HEK293 (cell line): ENCODE measurements at regions not wholly inside any gene's neighbourhood (a gene's known extent, or its start where the extent isn't known, plus 50 kb on each side); places are given as distances from the start of the nearest gene placed in this dataset.

Source experiments
- CTCF ChIA-PET: fragments of 350-600 bp; formaldehyde crosslinking; extraction: SDS; loops from one replicate; lab custom pipeline; 2021; ENCODE audit warnings: antibody characterized with exemption; lab: Yijun Ruan, JAX
- POLR2A ChIA-PET: fragments of 300-600 bp; formaldehyde crosslinking; extraction: SDS; loops from one replicate; lab custom pipeline; 2020; ENCODE audit warnings: antibody characterized with exemption, inconsistent platforms; lab: Yijun Ruan, JAX
- H3K27ac ChIP-seq: fragments of 200-500 bp; sonication (Bioruptor generic); 2 replicates; pipeline ENCODE4 v1.5.1; 2014; ENCODE audit warnings: low read depth, low read length, control low read depth, inconsistent platforms; ENCODE audit errors: extremely low read depth
- H3K36me3 ChIP-seq, 2 experiments: fragments of 200-500 bp in 1 of 2; sonication (Bioruptor generic) in 1 of 2; 1 replicate in 1 of 2; 2 replicates in 1 of 2; pipeline ENCODE4 v1.5.1; 2014 to 2017; ENCODE audit warnings: inconsistent platforms in 2 of 2, low read length in 2 of 2; ENCODE audit not compliant: control insufficient read depth in 2 of 2, insufficient read depth in 1 of 2
- H3K4me1 ChIP-seq: fragments of 200-500 bp; sonication (Bioruptor generic); 2 replicates; pipeline ENCODE4 v1.5.1; 2014; ENCODE audit warnings: mild to moderate bottlenecking, low read length, inconsistent platforms; ENCODE audit not compliant: control insufficient read depth, insufficient read depth
- H3K4me3 ChIP-seq: 2 replicates; pipeline ENCODE4 v1.5.1; 2011; ENCODE audit warnings: low read depth, mild to moderate bottlenecking, control low read depth, low read length, moderate library complexity
- H3K9me3 ChIP-seq: fragments of 200-500 bp; sonication (Bioruptor generic); 2 replicates; pipeline ENCODE4 v1.5.1; 2014; ENCODE audit warnings: low read depth, low read length, inconsistent platforms; ENCODE audit not compliant: control insufficient read depth, insufficient read depth
- BCL11B ChIP-seq: fragments of 450-650 bp; formaldehyde crosslinking; IDR thresholded peaks from 2 replicates; pipeline ENCODE4 v1.5.1; 2016; ENCODE audit warnings: low read depth, missing biosample characterization, missing genetic modification characterization
- GLI2 ChIP-seq: fragments of 450-650 bp; formaldehyde crosslinking; IDR thresholded peaks from 2 replicates; pipeline ENCODE4; 2017; ENCODE audit warnings: missing biosample characterization, missing genetic modification characterization, low read depth, borderline replicate concordance
- GLIS1 ChIP-seq: fragments of 450-650 bp; formaldehyde crosslinking; IDR thresholded peaks from 2 replicates; pipeline ENCODE4 v1.5.1; 2016; ENCODE audit warnings: missing biosample characterization, missing genetic modification characterization
- HOXC10 ChIP-seq: sonication (generic); formaldehyde crosslinking; IDR thresholded peaks from 2 replicates; pipeline ENCODE4 v1.8.1; 2023; ENCODE audit warnings: mild to moderate bottlenecking, missing genetic modification reagents
- IKZF3 ChIP-seq: fragments of 450-650 bp; IDR thresholded peaks from 2 replicates; pipeline ENCODE4 v1.5.0; 2018; ENCODE audit warnings: missing biosample characterization, mild to moderate bottlenecking, missing genetic modification characterization, moderate library complexity
- MZF1 ChIP-seq: fragments of 450-650 bp; formaldehyde crosslinking; IDR thresholded peaks from 2 replicates; pipeline ENCODE4 v1.5.1; 2017; ENCODE audit warnings: missing biosample characterization, missing genetic modification characterization, borderline replicate concordance
- WT1 ChIP-seq: fragments of 450-650 bp; formaldehyde crosslinking; IDR thresholded peaks from 2 replicates; pipeline ENCODE4 v1.5.1; 2016; ENCODE audit warnings: missing biosample characterization, missing genetic modification characterization
- ZBTB1 ChIP-seq: fragments of 450-650 bp; formaldehyde crosslinking; IDR thresholded peaks from 2 replicates; pipeline ENCODE4 v1.5.1; 2016; ENCODE audit warnings: missing biosample characterization, missing genetic modification characterization
- ZNF121 ChIP-seq: fragments of 450-650 bp; formaldehyde crosslinking; IDR thresholded peaks from 2 replicates; pipeline ENCODE4 v1.5.1; 2016; ENCODE audit warnings: missing biosample characterization, missing genetic modification characterization
- ZNF16 ChIP-seq: fragments of 450-650 bp; formaldehyde crosslinking; IDR thresholded peaks from 2 replicates; pipeline ENCODE4 v1.5.1; 2016; ENCODE audit warnings: low read depth, missing biosample characterization, missing genetic modification characterization
- ZNF174 ChIP-seq: fragments of 450-650 bp; formaldehyde crosslinking; IDR thresholded peaks from 2 replicates; pipeline ENCODE4 v1.5.0; 2017; ENCODE audit warnings: missing biosample characterization, mild to moderate bottlenecking, missing genetic modification characterization
- ZNF19 ChIP-seq: fragments of 450-650 bp; formaldehyde crosslinking; IDR thresholded peaks from 2 replicates; pipeline ENCODE4; 2016; ENCODE audit warnings: missing biosample characterization, missing genetic modification characterization, low read depth
- ZNF302 ChIP-seq: fragments of 450-650 bp; formaldehyde crosslinking; IDR thresholded peaks from 2 replicates; pipeline ENCODE4 v1.5.1; 2016; ENCODE audit warnings: missing biosample characterization, missing genetic modification characterization, low read depth
- ZNF366 ChIP-seq: fragments of 450-650 bp; formaldehyde crosslinking; conservative IDR thresholded peaks from 2 replicates; pipeline ENCODE4 v1.5.1; 2016; ENCODE audit warnings: missing biosample characterization, missing genetic modification characterization
- ZNF48 ChIP-seq: fragments of 450-650 bp; formaldehyde crosslinking; IDR thresholded peaks from 2 replicates; pipeline ENCODE4 v1.5.1; 2016; ENCODE audit warnings: missing biosample characterization, missing genetic modification characterization
- ZNF514 ChIP-seq: fragments of 450-650 bp; formaldehyde crosslinking; IDR thresholded peaks from 2 replicates; pipeline ENCODE4 v1.5.1; 2016; ENCODE audit warnings: missing biosample characterization, missing genetic modification characterization
- ZNF521 ChIP-seq: fragments of 450-650 bp; formaldehyde crosslinking; IDR thresholded peaks from 2 replicates; pipeline ENCODE4 v1.5.1; 2017; ENCODE audit warnings: missing biosample characterization, mild to moderate bottlenecking, missing genetic modification characterization
- ZNF555 ChIP-seq: fragments of 450-650 bp; formaldehyde crosslinking; conservative IDR thresholded peaks from 2 replicates; pipeline ENCODE4 v1.5.1; 2017; ENCODE audit warnings: missing biosample characterization, mild to moderate bottlenecking, missing genetic modification characterization, inconsistent platforms
- ZNF571 ChIP-seq: fragments of 450-650 bp; formaldehyde crosslinking; IDR thresholded peaks from 2 replicates; pipeline ENCODE4 v1.5.0; 2017; ENCODE audit warnings: missing biosample characterization, missing genetic modification characterization
- ZNF629 ChIP-seq: fragments of 450-650 bp; formaldehyde crosslinking; IDR thresholded peaks from 2 replicates; pipeline ENCODE4 v1.5.1; 2017; ENCODE audit warnings: missing biosample characterization, missing genetic modification characterization
- ZNF707 ChIP-seq: fragments of 450-650 bp; formaldehyde crosslinking; IDR thresholded peaks from 2 replicates; pipeline ENCODE4 v1.5.1; 2016; ENCODE audit warnings: missing biosample characterization, missing genetic modification characterization
- ZNF747 ChIP-seq: fragments of 450-650 bp; formaldehyde crosslinking; IDR thresholded peaks from 2 replicates; pipeline ENCODE4 v1.5.1; 2016; ENCODE audit warnings: missing biosample characterization, missing genetic modification characterization
- ZNF776 ChIP-seq: fragments of 450-650 bp; formaldehyde crosslinking; IDR thresholded peaks from 2 replicates; pipeline ENCODE4 v1.5.0; 2017; ENCODE audit warnings: missing biosample characterization, missing genetic modification characterization, borderline replicate concordance
- ZNF830 ChIP-seq: fragments of 450-650 bp; IDR thresholded peaks from 2 replicates; pipeline ENCODE4 v1.5.0; 2018; ENCODE audit warnings: missing biosample characterization, missing genetic modification characterization, low read depth, mild to moderate bottlenecking, moderate library complexity
- TF ChIP-seq, protein P1 (sequence below): fragments of 450-650 bp; formaldehyde crosslinking; IDR thresholded peaks from 2 replicates; pipeline ENCODE4 v1.5.1; 2016; ENCODE audit warnings: missing biosample characterization, missing genetic modification characterization, borderline replicate concordance
- TF ChIP-seq, protein P2 (sequence below): fragments of 450-650 bp; formaldehyde crosslinking; IDR thresholded peaks from 2 replicates; pipeline ENCODE4 v1.5.1; 2016; ENCODE audit warnings: missing biosample characterization, missing genetic modification characterization, low read depth
- TF ChIP-seq, protein P3 (sequence below): sonication (generic); formaldehyde crosslinking; IDR thresholded peaks from 2 replicates; pipeline ENCODE4 v1.8.1; 2022; ENCODE audit warnings: mild to moderate bottlenecking, moderate library complexity, missing genetic modification reagents
- TF ChIP-seq, protein P4 (sequence below): fragments of 450-650 bp; formaldehyde crosslinking; IDR thresholded peaks from 2 replicates; pipeline ENCODE4 v1.5.1; 2016; ENCODE audit warnings: missing biosample characterization, missing genetic modification characterization

DNA sequence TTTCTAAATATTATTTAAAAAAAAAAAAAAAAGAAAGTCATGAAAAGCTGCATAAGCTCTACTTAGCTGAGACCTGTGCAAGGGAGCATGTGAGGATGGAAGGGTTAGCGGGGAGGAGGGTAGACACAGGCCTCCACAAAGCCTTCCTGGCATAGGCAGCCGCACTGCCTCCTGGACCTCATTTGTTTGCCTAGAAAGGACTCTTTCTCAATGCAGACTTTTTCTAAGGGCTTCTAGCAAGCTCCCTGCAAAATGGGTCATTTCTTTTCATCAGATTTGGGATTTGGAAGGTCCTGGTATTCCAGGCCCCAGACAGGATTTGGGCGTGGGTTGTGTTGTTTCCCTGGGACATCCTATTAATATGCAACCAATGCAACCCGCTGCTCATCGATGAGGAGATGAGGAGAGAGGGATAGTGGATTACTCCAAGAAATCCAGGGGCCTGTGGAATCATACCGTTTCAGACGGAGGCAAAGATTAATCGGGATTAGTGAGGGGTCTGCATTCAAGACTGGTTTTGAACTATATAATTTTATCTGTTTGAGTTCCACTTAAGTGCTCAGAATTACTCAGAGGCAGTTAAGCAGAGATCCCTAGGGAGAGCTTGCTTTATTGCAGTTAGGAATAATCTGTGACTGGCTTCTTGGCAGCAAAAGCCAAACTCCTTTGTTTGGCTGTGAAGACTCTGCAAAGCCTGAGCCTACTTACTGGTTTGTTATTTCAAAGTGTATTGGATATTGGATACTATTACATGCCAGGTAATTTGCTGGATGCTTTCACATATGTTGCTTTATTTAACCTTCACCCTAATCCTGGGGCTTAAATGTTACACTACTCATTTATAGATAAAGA lies 106.9 kb upstream of the NAV2 start:
- H3K4me1 ChIP-seq: peaks cover 4% of the 10 kb centered on the region
- H3K36me3 ChIP-seq: no peaks in the 10 kb centered on the region
- CTCF ChIA-PET: interaction anchor here (1.1 kb wide), 1 partner anchor 137 kb away, joined by 7 read pairs; no protein-coding TSS in a partner anchor
- H3K27ac ChIP-seq: peak overlapping the region; percentile 48
- H3K9me3 ChIP-seq: no peaks in the 10 kb centered on the region
- POLR2A ChIA-PET: no interaction called here
- no peak overlapping the region for H3K4me3 ChIP-seq
- TF ChIP-seq ZNF521: no peak
- TF ChIP-seq ZNF302 (tag by site-specific recombination): no peak
- TF ChIP-seq ZNF174 (tag by site-specific recombination): no peak
- no peak for TF ChIP-seq BCL11B
- TF ChIP-seq ZNF366 (tag by site-specific recombination): 0 out of 2 replicates have a peak, but pooled peaks have one; percentile 20
- TF ChIP-seq ZNF776 (tag by site-specific recombination): no peak
- TF ChIP-seq, protein P1, sequence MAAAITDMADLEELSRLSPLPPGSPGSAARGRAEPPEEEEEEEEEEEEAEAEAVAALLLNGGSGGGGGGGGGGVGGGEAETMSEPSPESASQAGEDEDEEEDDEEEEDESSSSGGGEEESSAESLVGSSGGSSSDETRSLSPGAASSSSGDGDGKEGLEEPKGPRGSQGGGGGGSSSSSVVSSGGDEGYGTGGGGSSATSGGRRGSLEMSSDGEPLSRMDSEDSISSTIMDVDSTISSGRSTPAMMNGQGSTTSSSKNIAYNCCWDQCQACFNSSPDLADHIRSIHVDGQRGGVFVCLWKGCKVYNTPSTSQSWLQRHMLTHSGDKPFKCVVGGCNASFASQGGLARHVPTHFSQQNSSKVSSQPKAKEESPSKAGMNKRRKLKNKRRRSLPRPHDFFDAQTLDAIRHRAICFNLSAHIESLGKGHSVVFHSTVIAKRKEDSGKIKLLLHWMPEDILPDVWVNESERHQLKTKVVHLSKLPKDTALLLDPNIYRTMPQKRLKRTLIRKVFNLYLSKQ (tag by site-specific recombination): no peak
- peak; percentile 40 for TF ChIP-seq ZNF629 (tag by site-specific recombination)
- TF ChIP-seq, protein P2, sequence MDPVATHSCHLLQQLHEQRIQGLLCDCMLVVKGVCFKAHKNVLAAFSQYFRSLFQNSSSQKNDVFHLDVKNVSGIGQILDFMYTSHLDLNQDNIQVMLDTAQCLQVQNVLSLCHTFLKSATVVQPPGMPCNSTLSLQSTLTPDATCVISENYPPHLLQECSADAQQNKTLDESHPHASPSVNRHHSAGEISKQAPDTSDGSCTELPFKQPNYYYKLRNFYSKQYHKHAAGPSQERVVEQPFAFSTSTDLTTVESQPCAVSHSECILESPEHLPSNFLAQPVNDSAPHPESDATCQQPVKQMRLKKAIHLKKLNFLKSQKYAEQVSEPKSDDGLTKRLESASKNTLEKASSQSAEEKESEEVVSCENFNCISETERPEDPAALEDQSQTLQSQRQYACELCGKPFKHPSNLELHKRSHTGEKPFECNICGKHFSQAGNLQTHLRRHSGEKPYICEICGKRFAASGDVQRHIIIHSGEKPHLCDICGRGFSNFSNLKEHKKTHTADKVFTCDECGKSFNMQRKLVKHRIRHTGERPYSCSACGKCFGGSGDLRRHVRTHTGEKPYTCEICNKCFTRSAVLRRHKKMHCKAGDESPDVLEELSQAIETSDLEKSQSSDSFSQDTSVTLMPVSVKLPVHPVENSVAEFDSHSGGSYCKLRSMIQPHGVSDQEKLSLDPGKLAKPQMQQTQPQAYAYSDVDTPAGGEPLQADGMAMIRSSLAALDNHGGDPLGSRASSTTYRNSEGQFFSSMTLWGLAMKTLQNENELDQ (tag by site-specific recombination): no peak
- no peak for TF ChIP-seq ZNF16 (tag by site-specific recombination)
- TF ChIP-seq ZNF19 (tag by site-specific recombination): no peak
- no peak for TF ChIP-seq ZNF707
- TF ChIP-seq GLI2 (tag by site-specific recombination): peak; percentile 42; the same call in 1 of the 2 replicates
- no peak for TF ChIP-seq ZNF747
- TF ChIP-seq WT1 (tag by site-specific recombination): no peak
- TF ChIP-seq ZNF121: no peak
- no peak for TF ChIP-seq ZNF555 (tag by site-specific recombination)
- TF ChIP-seq MZF1: no peak
- no peak for TF ChIP-seq GLIS1
- TF ChIP-seq ZBTB1 (tag by site-specific recombination): no peak
- TF ChIP-seq IKZF3 (tag by site-specific recombination): 0 out of 2 replicates have a peak, but pooled peaks have one; percentile 39
- TF ChIP-seq ZNF830 (tag by site-specific recombination): no peak
- TF ChIP-seq, protein P3, sequence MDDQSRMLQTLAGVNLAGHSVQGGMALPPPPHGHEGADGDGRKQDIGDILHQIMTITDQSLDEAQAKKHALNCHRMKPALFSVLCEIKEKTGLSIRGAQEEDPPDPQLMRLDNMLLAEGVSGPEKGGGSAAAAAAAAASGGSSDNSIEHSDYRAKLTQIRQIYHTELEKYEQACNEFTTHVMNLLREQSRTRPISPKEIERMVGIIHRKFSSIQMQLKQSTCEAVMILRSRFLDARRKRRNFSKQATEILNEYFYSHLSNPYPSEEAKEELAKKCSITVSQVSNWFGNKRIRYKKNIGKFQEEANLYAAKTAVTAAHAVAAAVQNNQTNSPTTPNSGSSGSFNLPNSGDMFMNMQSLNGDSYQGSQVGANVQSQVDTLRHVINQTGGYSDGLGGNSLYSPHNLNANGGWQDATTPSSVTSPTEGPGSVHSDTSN (CRISPR knock-in tag): no peak
- TF ChIP-seq ZNF514 (tag by site-specific recombination): no peak
- TF ChIP-seq ZNF48 (tag by site-specific recombination): no peak
- TF ChIP-seq HOXC10 (CRISPR knock-in tag): no peak
- no peak for TF ChIP-seq ZNF571 (tag by site-specific recombination)
- TF ChIP-seq, protein P4, sequence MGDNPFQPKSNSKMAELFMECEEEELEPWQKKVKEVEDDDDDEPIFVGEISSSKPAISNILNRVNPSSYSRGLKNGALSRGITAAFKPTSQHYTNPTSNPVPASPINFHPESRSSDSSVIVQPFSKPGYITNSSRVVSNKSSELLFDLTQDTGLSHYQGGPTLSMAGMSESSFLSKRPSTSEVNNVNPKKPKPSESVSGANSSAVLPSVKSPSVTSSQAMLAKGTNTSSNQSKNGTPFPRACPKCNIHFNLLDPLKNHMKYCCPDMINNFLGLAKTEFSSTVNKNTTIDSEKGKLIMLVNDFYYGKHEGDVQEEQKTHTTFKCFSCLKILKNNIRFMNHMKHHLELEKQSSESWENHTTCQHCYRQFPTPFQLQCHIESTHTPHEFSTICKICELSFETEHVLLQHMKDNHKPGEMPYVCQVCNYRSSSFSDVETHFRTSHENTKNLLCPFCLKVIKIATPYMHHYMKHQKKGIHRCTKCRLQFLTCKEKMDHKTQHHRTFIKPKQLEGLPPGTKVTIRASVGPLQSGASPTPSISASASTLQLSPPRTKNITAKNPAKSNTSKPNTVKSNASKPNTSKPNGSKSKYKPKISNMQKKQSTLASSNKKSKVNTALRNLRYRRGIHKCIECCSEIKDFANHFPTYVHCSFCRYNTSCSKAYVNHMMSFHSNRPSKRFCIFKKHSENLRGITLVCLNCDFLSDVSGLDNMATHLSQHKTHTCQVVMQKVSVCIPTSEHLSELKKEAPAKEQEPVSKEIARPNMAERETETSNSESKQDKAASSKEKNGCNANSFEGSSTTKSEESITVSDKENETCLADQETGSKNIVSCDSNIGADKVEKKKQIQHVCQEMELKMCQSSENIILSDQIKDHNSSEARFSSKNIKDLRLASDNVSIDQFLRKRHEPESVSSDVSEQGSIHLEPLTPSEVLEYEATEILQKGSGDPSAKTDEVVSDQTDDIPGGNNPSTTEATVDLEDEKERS (tag by site-specific recombination): no peak
